Pancreas (tissue), 10 donors: ENCODE measurements at regions not wholly inside any gene's neighbourhood (a gene's known extent, or its start where the extent isn't known, plus 50 kb on each side); places are given as distances from the start of the nearest gene placed in this dataset.

Source experiments
- ATAC-seq, 4 donors: fragments of 200-7000 bp; cut with Tn5 transposase; one replicate each; pipeline versions ENCODE4 v1.8.0 to v1.9.1; 2020; ENCODE audit warnings: mild to moderate bottlenecking in 4 of 4, moderate library complexity in 4 of 4
- DNase-seq, 6 donors: peaks; one replicate each; pipeline ENCODE4 v3.0.0-alpha.2; 2020
- FAIRE-seq: peaks from 2 replicates; lab custom pipeline; 2012; peaks lifted over from hg19 to GRCh38; lab: Jason Lieb, UNC
- H3K27ac ChIP-seq, 4 donors: fragments of 200-600 bp; sonication (generic); 1 replicate in 3 of 4; 2 replicates in 1 of 4; pipeline versions ENCODE4 v1.5.0 to v1.8.0; 2020
- H3K27me3 ChIP-seq, 4 donors: fragments of 200-600 bp; one replicate each; pipeline ENCODE4 v1.8.0; 2021
- H3K36me3 ChIP-seq, 3 donors: fragments of 200-600 bp; sonication (generic) in 1 of 3; one replicate each; pipeline versions ENCODE4 v1.5.0 to v1.8.0; 2020 to 2021
- H3K4me1 ChIP-seq, 3 donors: fragments of 200-600 bp; one replicate each; pipeline ENCODE4 v1.8.0; 2021
- H3K4me3 ChIP-seq, 4 donors: fragments of 200-600 bp; sonication (generic) in 2 of 4; one replicate each; pipeline versions ENCODE4 v1.5.0 to v1.8.0; 2020 to 2021
- H3K9me3 ChIP-seq, 4 donors: fragments of 200-600 bp; one replicate each; pipeline ENCODE4 v1.8.0; 2021
- WGBS, 2 donors: extraction: QIAGEN DNeasy Blood & Tissue Kit; methylation state at CpG; one replicate each; pipeline ENCODE4 v1.1.7; 2013; 5-methylcytosine and 5-hydroxymethylcytosine counted together
- intact Hi-C, 3 donors: fragments of 100-400 bp; cut with DNase I; formaldehyde crosslinking; loops; one replicate each; pipeline versions ENCODE4 v1.11.1 to v1.14.2; 2022
- TF ChIP-seq, protein P1 (sequence below), 4 donors: fragments of 200-600 bp; sonication (generic) in 3 of 4; IDR thresholded peaks; one replicate each; pipeline versions ENCODE4 v1.5.0 to v1.8.0; 2021; ENCODE audit warnings: antibody characterized with exemption in 4 of 4
- donor health status: healthy with polysubstance abuse.
- donor health status: DM: no; HTN: no; CAD: no; lungs with moderate emphysema.
- donor health status: DM: no; HTN: no; CAD: no.
- donor health status: control.
- donor health status: control.
- donor health status: Bipolar disorder and iron deficiency.
- donor health status: DM: yes; HTN: yes; CAD: no.
- donor health status: DM: no; HTN: no; CAD: no.
- donor health status: DM: no; HTN: no; CAD: no.
- donor health status: DM: yes; HTN: yes; CAD: no.

DNA sequence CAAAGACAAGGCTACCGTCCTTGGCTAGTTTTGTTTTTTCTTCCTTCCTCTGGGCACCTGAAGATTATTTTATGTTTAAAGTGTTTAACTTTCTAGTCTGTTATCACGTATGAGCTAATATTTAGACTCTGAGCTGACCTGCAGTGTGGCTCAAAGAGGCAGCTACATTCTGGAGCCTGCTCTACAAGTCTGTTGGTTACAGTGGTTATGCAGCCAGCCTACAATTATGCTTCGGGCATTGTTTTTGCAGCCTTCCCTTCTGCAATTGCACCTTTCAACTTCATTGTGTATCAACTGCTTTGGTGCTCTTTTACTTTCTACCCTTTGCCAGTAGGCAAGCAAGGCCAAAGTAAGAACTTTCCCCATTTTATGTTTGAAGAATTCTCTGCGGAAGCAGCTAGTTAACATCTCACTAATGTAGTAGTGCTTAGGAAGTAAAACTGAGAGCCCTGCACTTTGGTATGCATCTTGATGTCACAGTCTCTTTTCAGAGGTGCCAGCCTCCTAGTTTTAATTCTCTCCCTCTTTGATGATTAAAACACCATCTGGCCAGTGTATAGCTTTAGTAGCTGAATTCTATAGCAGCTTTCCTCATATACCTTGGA is 322.1 kb downstream of the FAM170A start:
- Histone ChIP-seq H3K27ac (peak overlapping the region in 1 of 4 donors; percentile 26), H3K9me3 (no peaks in the 10 kb centered on the region), H3K4me1 (peaks cover 0 to 2% (median 0%) of the 10 kb centered on the region in 3 donors), H3K4me3 (no peak overlapping the region), H3K27me3 (no peaks in the 10 kb centered on the region), H3K36me3 (no peaks in the 10 kb centered on the region)
- ATAC-seq (peak; percentile 62 to 98 (median 90)), DNase-seq (peak in 2 of 6 donors; percentile 10), FAIRE-seq (no peak)
- TF ChIP-seq, protein P1, sequence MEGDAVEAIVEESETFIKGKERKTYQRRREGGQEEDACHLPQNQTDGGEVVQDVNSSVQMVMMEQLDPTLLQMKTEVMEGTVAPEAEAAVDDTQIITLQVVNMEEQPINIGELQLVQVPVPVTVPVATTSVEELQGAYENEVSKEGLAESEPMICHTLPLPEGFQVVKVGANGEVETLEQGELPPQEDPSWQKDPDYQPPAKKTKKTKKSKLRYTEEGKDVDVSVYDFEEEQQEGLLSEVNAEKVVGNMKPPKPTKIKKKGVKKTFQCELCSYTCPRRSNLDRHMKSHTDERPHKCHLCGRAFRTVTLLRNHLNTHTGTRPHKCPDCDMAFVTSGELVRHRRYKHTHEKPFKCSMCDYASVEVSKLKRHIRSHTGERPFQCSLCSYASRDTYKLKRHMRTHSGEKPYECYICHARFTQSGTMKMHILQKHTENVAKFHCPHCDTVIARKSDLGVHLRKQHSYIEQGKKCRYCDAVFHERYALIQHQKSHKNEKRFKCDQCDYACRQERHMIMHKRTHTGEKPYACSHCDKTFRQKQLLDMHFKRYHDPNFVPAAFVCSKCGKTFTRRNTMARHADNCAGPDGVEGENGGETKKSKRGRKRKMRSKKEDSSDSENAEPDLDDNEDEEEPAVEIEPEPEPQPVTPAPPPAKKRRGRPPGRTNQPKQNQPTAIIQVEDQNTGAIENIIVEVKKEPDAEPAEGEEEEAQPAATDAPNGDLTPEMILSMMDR (IDR thresholded peaks at IDR 0.05): no peak
- WGBS, 2 donors: 11 to 14% methylated on average over 4 of the region's 4 CpGs
- intact Hi-C loops: no loop called here

DNA sequence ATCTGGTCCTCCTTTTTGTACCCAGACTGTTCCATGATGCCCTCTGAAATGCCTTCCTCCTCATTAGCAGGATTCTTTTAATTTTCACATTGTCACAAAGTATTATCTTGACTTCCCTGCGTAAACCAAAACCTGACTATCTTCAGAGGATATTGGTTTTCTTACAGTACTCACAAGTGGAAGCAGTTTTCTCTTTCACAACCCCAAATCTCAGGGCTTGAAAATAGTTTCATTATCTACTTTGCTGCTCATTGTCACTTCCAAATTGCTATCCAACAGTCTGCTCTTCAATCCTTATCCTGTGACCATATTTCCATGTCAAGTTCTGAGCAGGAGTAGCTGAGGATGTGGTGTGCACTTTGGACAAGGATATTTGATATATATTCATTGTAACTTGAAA is 324.1 kb downstream of the FAM170A start:
- Histone ChIP-seq H3K27me3 (no peaks in the 10 kb centered on the region), H3K4me1 (peaks cover 0 to 2% (median 0%) of the 10 kb centered on the region in 3 donors), H3K36me3 (no peaks in the 10 kb centered on the region), H3K9me3 (no peaks in the 10 kb centered on the region), H3K4me3 (no peak overlapping the region), H3K27ac (no peak overlapping the region)
- no peak for DNase-seq
- no peak for ATAC-seq
- TF ChIP-seq, protein P1 (IDR thresholded peaks at IDR 0.05): no peak
- WGBS, 2 donors: 54 to 94% methylated on average over 1 of the region's 1 CpG
- intact Hi-C loops: no loop called here
- no peak for FAIRE-seq

DNA sequence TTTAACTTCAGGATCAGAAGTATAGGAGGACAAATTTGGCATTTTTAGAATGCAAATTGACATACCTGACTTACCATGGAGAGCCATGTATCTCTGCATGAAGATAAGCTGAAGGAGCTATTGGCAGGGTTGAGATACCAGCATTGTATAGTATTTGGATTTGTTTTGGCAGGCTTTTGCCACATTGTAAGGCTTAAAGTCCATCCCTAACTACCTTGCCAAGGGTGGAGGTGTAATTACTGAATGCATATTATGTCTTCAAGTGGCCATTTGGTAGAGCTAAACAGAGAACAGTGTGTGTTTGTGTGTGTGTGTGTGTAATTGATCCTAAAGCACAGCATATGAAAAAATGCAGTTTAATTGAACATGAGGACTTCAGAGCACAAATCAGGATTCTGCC is 324.7 kb downstream of the FAM170A start:
- H3K4me1 ChIP-seq: peaks cover 0 to 2% (median 0%) of the 10 kb centered on the region in 3 donors
- intact Hi-C loops: no loop called here
- no peak for FAIRE-seq
- H3K27ac ChIP-seq: no peak overlapping the region
- DNase-seq: no peak
- no peaks in the 10 kb centered on the region for H3K9me3 ChIP-seq
- TF ChIP-seq, protein P1 (IDR thresholded peaks at IDR 0.05): no peak
- ATAC-seq: no peak
- H3K4me3 ChIP-seq: no peak overlapping the region
- H3K36me3 ChIP-seq: no peaks in the 10 kb centered on the region
- no peaks in the 10 kb centered on the region for H3K27me3 ChIP-seq

- ATAC-seq (no peak), FAIRE-seq (no peak), DNase-seq (no peak)
- H3K4me3 ChIP-seq: no peak overlapping the region
- 24 to 36% methylated on average over 1 of the region's 1 CpG for WGBS, 2 donors
- no peaks in the 10 kb centered on the region for H3K4me1 ChIP-seq
- no peaks in the 10 kb centered on the region for H3K9me3 ChIP-seq
- no peak overlapping the region for H3K27ac ChIP-seq
- TF ChIP-seq, protein P1 (IDR thresholded peaks at IDR 0.05): no peak
- H3K27me3 ChIP-seq: no peaks in the 10 kb centered on the region
- no peaks in the 10 kb centered on the region for H3K36me3 ChIP-seq
- intact Hi-C loops: no loop called here
Measured at GRCh38 chr5:119961993-119962392, 332.6 kb downstream of the FAM170A start.

- no peak overlapping the region for H3K4me3 ChIP-seq
- no peaks in the 10 kb centered on the region for H3K9me3 ChIP-seq
- WGBS, 2 donors: 56 to 64% methylated on average over 3 of the region's 3 CpGs
- H3K27me3 ChIP-seq: no peaks in the 10 kb centered on the region
- no peak for DNase-seq
- ATAC-seq: no peak
- FAIRE-seq: no peak
- no peaks in the 10 kb centered on the region for H3K4me1 ChIP-seq
- H3K27ac ChIP-seq: no peak overlapping the region
- no peaks in the 10 kb centered on the region for H3K36me3 ChIP-seq
- TF ChIP-seq, protein P1 (IDR thresholded peaks at IDR 0.05): no peak
- intact Hi-C loops: no loop called here
Measured at GRCh38 chr5:119966028-119966427, 336.7 kb downstream of the FAM170A start.
